SK-N-SH (cell line): ENCODE measurements at regions not wholly inside any gene's neighbourhood (a gene's known extent, or its start where the extent isn't known, plus 50 kb on each side); places are given as distances from the start of the nearest gene placed in this dataset.

Experiments used
- CTCF ChIA-PET: fragments of 300-600, 350-600 bp; formaldehyde crosslinking; extraction: SDS; loops from one replicate; lab custom pipeline; 2021; lab: Yijun Ruan, JAX
- POLR2A ChIA-PET: fragments of 350-600 bp; sonication (Branson Sonifier 250); formaldehyde crosslinking; extraction: SDS; loops from one replicate; lab custom pipeline; 2020; ENCODE audit warnings: antibody characterized with exemption, inconsistent platforms; lab: Yijun Ruan, JAX
- DNase-seq: peaks from one replicate; pipeline ENCODE4 v3.0.0; 2012
- H2AFZ ChIP-seq: fragments of 200-600 bp; sonication (generic); 2 replicates; pipeline ENCODE4 v1.8.1; 2016; ENCODE audit warnings: antibody characterized with exemption, mild to moderate bottlenecking, low read depth
- H3F3A ChIP-seq: fragments of 200-600 bp; sonication (generic); replicated peaks from 2 replicates; pipeline ENCODE3; 2016; ENCODE audit warnings: antibody characterized with exemption, mild to moderate bottlenecking; ENCODE audit not compliant: insufficient read depth
- H3K27ac ChIP-seq, 2 experiments: fragments of 200-500 bp in 1 of 2; fragments of 200-600 bp in 1 of 2; sonication (Bioruptor generic) in 1 of 2; sonication (generic), shearing (Covaris generic) in 1 of 2; 2 replicates each; pipeline versions ENCODE4 v1.5.1 to v1.6.1; 2014 to 2016; ENCODE audit warnings: low read depth in 2 of 2, inconsistent platforms in 1 of 2, low read length in 1 of 2, mild to moderate bottlenecking in 1 of 2, mixed read lengths in 1 of 2
- H3K27me3 ChIP-seq: fragments of 200-600 bp; sonication (generic), shearing (Covaris generic); 2 replicates; pipeline ENCODE4 v1.6.1; 2016; ENCODE audit warnings: mixed run types; ENCODE audit not compliant: insufficient read depth
- H3K36me3 ChIP-seq, 2 experiments: fragments of 200-500 bp in 1 of 2; fragments of 200-600 bp in 1 of 2; sonication (Bioruptor generic) in 1 of 2; sonication (generic) in 1 of 2; replicated peaks in 1 of 2; 2 replicates each; pipeline versions ENCODE3 to v1.5.1; 2014 to 2016; ENCODE audit warnings: low read length in 1 of 2, mild to moderate bottlenecking in 1 of 2; ENCODE audit not compliant: insufficient read depth in 2 of 2, control insufficient read depth in 1 of 2
- H3K4me1 ChIP-seq, 2 experiments: fragments of 200-500 bp in 1 of 2; fragments of 200-600 bp in 1 of 2; sonication (Bioruptor generic) in 1 of 2; sonication (generic), shearing (Covaris generic) in 1 of 2; 2 replicates each; pipeline versions ENCODE4 v1.5.1 to v1.6.1; 2014 to 2016; ENCODE audit warnings: low read depth in 1 of 2, low read length in 1 of 2, mixed run types in 1 of 2; ENCODE audit not compliant: insufficient read depth in 2 of 2, control insufficient read depth in 1 of 2
- H3K4me2 ChIP-seq: fragments of 200-600 bp; sonication (generic), shearing (Covaris generic); 2 replicates; pipeline ENCODE4 v1.6.1; 2017; ENCODE audit warnings: mixed run types
- H3K4me3 ChIP-seq, 2 experiments: fragments of 200-500 bp in 1 of 2; fragments of 200-600 bp in 1 of 2; sonication (Bioruptor generic) in 1 of 2; sonication (generic), shearing (Covaris generic) in 1 of 2; 2 replicates each; pipeline versions ENCODE4 v1.5.1 to v1.8.1; 2014 to 2016; ENCODE audit warnings: low read depth in 2 of 2, inconsistent platforms in 1 of 2, low read length in 1 of 2, mild to moderate bottlenecking in 1 of 2, mixed read lengths in 1 of 2, moderate library complexity in 1 of 2
- H3K79me2 ChIP-seq: fragments of 200-600 bp; sonication (generic); 2 replicates; pipeline ENCODE4 v1.8.1; 2017; ENCODE audit warnings: mild to moderate bottlenecking; ENCODE audit not compliant: insufficient read depth
- H3K9ac ChIP-seq: fragments of 200-600 bp; sonication (generic); 2 replicates; pipeline ENCODE4 v1.6.1; 2017; ENCODE audit warnings: mixed run types
- H3K9me2 ChIP-seq: fragments of 200-600 bp; sonication (generic); 2 replicates; pipeline ENCODE4 v1.6.1; 2017; ENCODE audit warnings: mixed run types
- H3K9me3 ChIP-seq: fragments of 200-600 bp; sonication (generic); 2 replicates; pipeline ENCODE4 v1.6.1; 2017; ENCODE audit warnings: mixed run types, mild to moderate bottlenecking, moderate library complexity
- H4K20me1 ChIP-seq: fragments of 200-600 bp; sonication (generic); 2 replicates; pipeline ENCODE4 v1.6.1; 2017; ENCODE audit warnings: mild to moderate bottlenecking, mixed run types; ENCODE audit not compliant: insufficient read depth
- ELF1 ChIP-seq: IDR thresholded peaks from 2 replicates; pipeline ENCODE4 v1.4.0; 2012
- EZH2phosphoT487 ChIP-seq: fragments of 200-600 bp; sonication (generic); IDR thresholded peaks from 2 replicates; pipeline ENCODE4 v1.6.1; 2017; ENCODE audit warnings: low read depth, mixed run types, mild to moderate bottlenecking, antibody characterized with exemption, moderate library complexity, borderline replicate concordance
- FOSL2 ChIP-seq: IDR thresholded peaks from 2 replicates; pipeline ENCODE4 v1.4.0; 2012; ENCODE audit warnings: low read depth, mild to moderate bottlenecking, moderate library complexity, borderline replicate concordance
- FOXJ3 ChIP-seq: sonication (generic); formaldehyde crosslinking; IDR thresholded peaks from 2 replicates; pipeline ENCODE4 v1.5.1; 2020; ENCODE audit warnings: mild to moderate bottlenecking, missing genetic modification reagents
- FOXM1 ChIP-seq: IDR thresholded peaks from 2 replicates; pipeline ENCODE4 v1.4.0; 2012; ENCODE audit warnings: low read depth, mild to moderate bottlenecking
- GATA2 ChIP-seq: sonication (generic); formaldehyde crosslinking; IDR thresholded peaks from 2 replicates; pipeline ENCODE4 v1.5.0; 2020; ENCODE audit warnings: mild to moderate bottlenecking, missing genetic modification reagents
- JUND ChIP-seq: IDR thresholded peaks from 2 replicates; pipeline ENCODE4 v1.4.0; 2012
- NFIC ChIP-seq: IDR thresholded peaks from 2 replicates; pipeline ENCODE4 v1.4.0; 2012; ENCODE audit warnings: borderline replicate concordance
- POLR2AphosphoS5 ChIP-seq: IDR thresholded peaks from 2 replicates; pipeline ENCODE4 v1.6.1; 2012; ENCODE audit warnings: low read depth, low read length
- RFX5 ChIP-seq: IDR thresholded peaks from 2 replicates; pipeline ENCODE4 v1.6.1; 2012; ENCODE audit warnings: mild to moderate bottlenecking, improper control_type of control experiment, low read length
- TAF1 ChIP-seq: IDR thresholded peaks from 2 replicates; pipeline ENCODE4 v1.6.1; 2012; ENCODE audit warnings: low read depth, mild to moderate bottlenecking, low read length, moderate library complexity, borderline replicate concordance
- TEAD4 ChIP-seq: IDR thresholded peaks from 2 replicates; pipeline ENCODE4 v1.4.0; 2012; ENCODE audit warnings: mild to moderate bottlenecking, borderline replicate concordance; ENCODE audit not compliant: insufficient read depth
- YY1 ChIP-seq: IDR thresholded peaks from 2 replicates; pipeline ENCODE4 v1.4.0; 2012; ENCODE audit warnings: low read depth, mild to moderate bottlenecking
- WGBS: methylation state at CpG from one replicate; pipeline ENCODE4 v1.1.6; 2017; ENCODE audit warnings: low lambda C conversion rate; 5-methylcytosine and 5-hydroxymethylcytosine counted together
- TF ChIP-seq, protein P1 (sequence below): fragments of 150-350 bp; IDR thresholded peaks from 2 replicates; pipeline ENCODE4 v1.6.1; 2016; ENCODE audit warnings: mild to moderate bottlenecking, low read depth, low read length
- TF ChIP-seq, protein P2 (sequence below): IDR thresholded peaks from 2 replicates; pipeline ENCODE4 v1.6.1; 2012; ENCODE audit warnings: mild to moderate bottlenecking, low read depth, low read length, moderate library complexity
- TF ChIP-seq, protein P3 (sequence below): IDR thresholded peaks from 2 replicates; pipeline ENCODE4 v1.4.0; 2012; ENCODE audit warnings: low read depth

DNA sequence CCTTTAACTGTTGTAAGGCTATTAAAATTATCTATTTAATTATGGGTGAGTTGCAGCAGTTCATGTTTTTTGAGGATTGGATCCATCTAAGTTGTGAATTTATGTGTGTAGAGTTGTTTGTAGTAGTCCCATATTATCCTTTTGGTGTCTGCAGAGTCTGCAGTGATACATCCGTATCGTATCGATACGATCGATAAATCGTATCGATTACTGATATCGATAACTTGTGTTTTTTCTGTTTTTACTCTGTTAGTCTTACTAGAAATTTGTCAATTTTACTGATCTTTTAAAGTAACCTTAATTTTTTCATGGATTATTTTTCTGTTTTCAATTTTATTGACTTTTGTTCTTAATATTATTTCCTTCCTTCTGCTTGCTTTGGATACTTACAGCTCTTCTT is 462.5 kb upstream of the SOX5 start:
- Histone ChIP-seq H3K9me2 (no peaks in the 10 kb centered on the region), H2AFZ (no peak overlapping the region), H3K4me1 (no peaks in the 10 kb centered on the region), H3K36me3 (no peaks in the 10 kb centered on the region), H3K4me2 (no peak overlapping the region), H3K9me3 (no peaks in the 10 kb centered on the region), H3K4me3 (no peak overlapping the region), H3F3A (no peaks in the 10 kb centered on the region), H3K79me2 (no peaks in the 10 kb centered on the region), H3K27me3 (no peaks in the 10 kb centered on the region), H3K9ac (no peak overlapping the region), H3K27ac (no peak overlapping the region), H4K20me1 (no peaks in the 10 kb centered on the region)
- ChIA-PET POLR2A (interaction anchor here (0.5 kb wide), 1 partner anchor 39 kb away, joined by 3 read pairs; no protein-coding TSS in a partner anchor), CTCF (no interaction called here)
- WGBS = 82% methylated on average over 8 of the region's 8 CpGs
- no peak for DNase-seq
- no peak for TF ChIP-seq JUND
- TF ChIP-seq ELF1 = no peak

DNA sequence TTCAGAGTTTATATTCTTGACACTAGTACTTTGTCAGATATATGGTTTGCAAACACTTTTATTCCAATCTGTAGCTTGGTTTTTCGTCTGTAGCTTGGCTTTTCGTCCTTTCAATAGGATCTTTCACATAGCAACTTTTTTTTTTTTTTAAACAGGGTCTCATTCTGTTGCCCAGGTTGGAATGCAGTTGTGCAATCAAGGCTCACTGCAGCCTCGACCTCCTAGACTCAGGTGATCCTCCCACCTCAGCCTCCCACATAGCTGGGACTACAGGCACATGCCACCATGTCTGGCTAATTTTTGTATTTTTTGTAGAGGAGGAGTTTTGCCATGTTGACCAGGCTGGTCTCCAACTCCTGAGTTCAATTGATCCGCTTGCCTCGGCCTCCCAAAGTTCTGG is 460.4 kb upstream of the SOX5 start:
- Histone ChIP-seq H3K79me2 (no peaks in the 10 kb centered on the region), H3K27ac (no peak overlapping the region), H3F3A (no peaks in the 10 kb centered on the region), H3K4me3 (no peak overlapping the region), H3K9ac (no peak overlapping the region), H3K4me1 (no peaks in the 10 kb centered on the region), H3K9me3 (no peaks in the 10 kb centered on the region), H3K36me3 (no peaks in the 10 kb centered on the region), H3K4me2 (no peak overlapping the region), H2AFZ (no peak overlapping the region), H3K27me3 (no peaks in the 10 kb centered on the region), H3K9me2 (no peaks in the 10 kb centered on the region), H4K20me1 (no peaks in the 10 kb centered on the region)
- TF ChIP-seq GATA2 (CRISPR knock-in tag) = no peak
- TF ChIP-seq, protein P1, sequence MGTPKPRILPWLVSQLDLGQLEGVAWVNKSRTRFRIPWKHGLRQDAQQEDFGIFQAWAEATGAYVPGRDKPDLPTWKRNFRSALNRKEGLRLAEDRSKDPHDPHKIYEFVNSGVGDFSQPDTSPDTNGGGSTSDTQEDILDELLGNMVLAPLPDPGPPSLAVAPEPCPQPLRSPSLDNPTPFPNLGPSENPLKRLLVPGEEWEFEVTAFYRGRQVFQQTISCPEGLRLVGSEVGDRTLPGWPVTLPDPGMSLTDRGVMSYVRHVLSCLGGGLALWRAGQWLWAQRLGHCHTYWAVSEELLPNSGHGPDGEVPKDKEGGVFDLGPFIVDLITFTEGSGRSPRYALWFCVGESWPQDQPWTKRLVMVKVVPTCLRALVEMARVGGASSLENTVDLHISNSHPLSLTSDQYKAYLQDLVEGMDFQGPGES = no peak
- TF ChIP-seq NFIC = no peak
- TF ChIP-seq, protein P2, sequence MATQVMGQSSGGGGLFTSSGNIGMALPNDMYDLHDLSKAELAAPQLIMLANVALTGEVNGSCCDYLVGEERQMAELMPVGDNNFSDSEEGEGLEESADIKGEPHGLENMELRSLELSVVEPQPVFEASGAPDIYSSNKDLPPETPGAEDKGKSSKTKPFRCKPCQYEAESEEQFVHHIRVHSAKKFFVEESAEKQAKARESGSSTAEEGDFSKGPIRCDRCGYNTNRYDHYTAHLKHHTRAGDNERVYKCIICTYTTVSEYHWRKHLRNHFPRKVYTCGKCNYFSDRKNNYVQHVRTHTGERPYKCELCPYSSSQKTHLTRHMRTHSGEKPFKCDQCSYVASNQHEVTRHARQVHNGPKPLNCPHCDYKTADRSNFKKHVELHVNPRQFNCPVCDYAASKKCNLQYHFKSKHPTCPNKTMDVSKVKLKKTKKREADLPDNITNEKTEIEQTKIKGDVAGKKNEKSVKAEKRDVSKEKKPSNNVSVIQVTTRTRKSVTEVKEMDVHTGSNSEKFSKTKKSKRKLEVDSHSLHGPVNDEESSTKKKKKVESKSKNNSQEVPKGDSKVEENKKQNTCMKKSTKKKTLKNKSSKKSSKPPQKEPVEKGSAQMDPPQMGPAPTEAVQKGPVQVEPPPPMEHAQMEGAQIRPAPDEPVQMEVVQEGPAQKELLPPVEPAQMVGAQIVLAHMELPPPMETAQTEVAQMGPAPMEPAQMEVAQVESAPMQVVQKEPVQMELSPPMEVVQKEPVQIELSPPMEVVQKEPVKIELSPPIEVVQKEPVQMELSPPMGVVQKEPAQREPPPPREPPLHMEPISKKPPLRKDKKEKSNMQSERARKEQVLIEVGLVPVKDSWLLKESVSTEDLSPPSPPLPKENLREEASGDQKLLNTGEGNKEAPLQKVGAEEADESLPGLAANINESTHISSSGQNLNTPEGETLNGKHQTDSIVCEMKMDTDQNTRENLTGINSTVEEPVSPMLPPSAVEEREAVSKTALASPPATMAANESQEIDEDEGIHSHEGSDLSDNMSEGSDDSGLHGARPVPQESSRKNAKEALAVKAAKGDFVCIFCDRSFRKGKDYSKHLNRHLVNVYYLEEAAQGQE = no peak
- no peak for TF ChIP-seq TAF1
- TF ChIP-seq EZH2phosphoT487 = no peak
- no peak for TF ChIP-seq FOXJ3 (CRISPR knock-in tag)
- no peak for TF ChIP-seq FOXM1
- TF ChIP-seq POLR2AphosphoS5 = no peak
- TF ChIP-seq, protein P3, sequence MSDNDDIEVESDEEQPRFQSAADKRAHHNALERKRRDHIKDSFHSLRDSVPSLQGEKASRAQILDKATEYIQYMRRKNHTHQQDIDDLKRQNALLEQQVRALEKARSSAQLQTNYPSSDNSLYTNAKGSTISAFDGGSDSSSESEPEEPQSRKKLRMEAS = no peak
- TF ChIP-seq TEAD4 = no peak
- TF ChIP-seq FOSL2 = no peak
- no peak for TF ChIP-seq JUND
- TF ChIP-seq RFX5 = no peak
- no peak for TF ChIP-seq YY1
- WGBS = 54% methylated on average over 5 of the region's 5 CpGs
- DNase-seq = no peak
- CTCF ChIA-PET = no interaction called here
- POLR2A ChIA-PET = no interaction called here
